Activated T-cell treated with anti-CD3 and anti-CD28 coated beads, Interleukin-2, amount 50 U/mL, for 4 hours (primary cell): ENCODE measurements at regions not wholly inside any gene's neighbourhood (a gene's known extent, or its start where the extent isn't known, plus 50 kb on each side); places are given as distances from the start of the nearest gene placed in this dataset.

Source experiments
- ATAC-seq, 2 donors: fragments of 200-7000 bp; cut with Tn5 transposase; one replicate each; pipeline ENCODE4 v1.10.0; 2021
- DNase-seq: peaks from one replicate; pipeline ENCODE4 v3.0.0-alpha.2; 2020
- H3K27me3 Mint-ChIP-seq: one replicate; pipeline ENCODE4 v1.8.0; 2021; ENCODE audit warnings: low read depth, mixed read lengths
- H3K36me3 Mint-ChIP-seq: one replicate; pipeline ENCODE4 v1.8.0; 2022; ENCODE audit warnings: mixed read lengths; ENCODE audit not compliant: insufficient read depth
- H3K4me1 Mint-ChIP-seq: one replicate; pipeline ENCODE4 v1.8.0; 2021; ENCODE audit warnings: low read depth, mixed read lengths
- H3K4me3 Mint-ChIP-seq: one replicate; pipeline ENCODE4 v1.8.0; 2021; ENCODE audit warnings: mild to moderate bottlenecking, moderate library complexity, mixed read lengths
- H3K9me3 Mint-ChIP-seq: one replicate; pipeline ENCODE4 v1.8.0; 2021; ENCODE audit warnings: mixed read lengths

DNA sequence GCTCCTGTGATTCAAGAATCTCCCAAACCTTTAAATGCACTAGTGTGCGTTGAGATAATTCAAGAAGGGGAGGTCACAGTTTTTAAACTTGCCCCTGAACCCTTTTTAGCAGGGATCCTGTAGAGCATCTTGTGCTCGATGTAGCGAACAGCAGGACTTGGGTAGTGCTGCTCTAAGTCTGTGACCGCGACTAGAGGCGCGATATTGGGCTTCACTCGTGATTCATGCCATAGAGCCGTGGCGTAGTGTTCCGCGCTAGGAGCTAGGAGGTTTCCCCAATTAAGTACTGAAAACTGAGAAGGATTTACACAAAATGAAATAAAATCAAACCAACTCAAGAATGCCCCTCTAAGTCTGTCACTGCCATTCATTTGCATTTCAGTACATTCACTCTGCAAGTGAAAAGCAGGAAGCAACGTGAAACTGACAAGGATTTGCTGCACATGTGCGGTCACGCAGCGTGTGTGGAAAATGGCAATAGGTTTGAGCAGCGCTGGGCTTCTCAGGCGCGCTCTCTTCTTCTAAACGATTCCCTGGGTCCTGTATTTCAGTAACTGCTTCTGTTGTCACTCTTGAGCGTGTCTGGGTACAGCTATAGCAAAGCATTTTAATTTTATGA, 1135.9 kb upstream of the WWC1 start:
- Mint-ChIP-seq H3K9me3 (peaks cover 2% of the 10 kb centered on the region), H3K4me3 (no peak overlapping the region), H3K4me1 (no peaks in the 10 kb centered on the region), H3K36me3 (no peaks in the 10 kb centered on the region), H3K27me3 (no peaks in the 10 kb centered on the region)
- ATAC-seq (no peak), DNase-seq (no peak)

- H3K27me3 Mint-ChIP-seq = no peaks in the 10 kb centered on the region
- H3K9me3 Mint-ChIP-seq = peaks cover 5% of the 10 kb centered on the region
- ATAC-seq = no peak
- DNase-seq = no peak
- no peaks in the 10 kb centered on the region for H3K36me3 Mint-ChIP-seq
- H3K4me3 Mint-ChIP-seq = no peak overlapping the region
- no peaks in the 10 kb centered on the region for H3K4me1 Mint-ChIP-seq
These were observed 1135.0 kb upstream of the WWC1 start for GRCh38 chr5:167156446-167156845.

DNA sequence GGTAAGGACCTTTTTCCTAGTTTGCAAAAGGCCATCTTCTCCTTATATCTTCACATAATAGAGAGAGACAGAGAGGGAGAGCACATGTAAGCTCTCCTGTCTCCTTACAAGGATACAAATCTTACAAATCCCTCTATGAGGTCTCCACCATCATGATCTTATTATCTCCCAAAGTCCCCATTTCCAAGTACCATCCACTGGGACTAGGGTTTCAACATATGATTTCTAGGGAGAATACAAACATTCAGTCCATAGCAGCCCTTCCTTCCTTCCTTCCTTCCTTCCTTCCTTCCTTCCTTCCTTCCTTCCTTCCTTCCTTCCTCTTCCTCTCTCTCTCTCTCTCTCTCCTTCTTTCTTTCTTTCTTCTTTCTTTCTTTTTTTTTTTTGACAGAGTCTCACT, 1132.9 kb upstream of the WWC1 start:
- Mint-ChIP-seq H3K27me3 (no peaks in the 10 kb centered on the region), H3K4me1 (no peaks in the 10 kb centered on the region), H3K36me3 (no peaks in the 10 kb centered on the region), H3K9me3 (peaks cover 5% of the 10 kb centered on the region), H3K4me3 (no peak overlapping the region)
- ATAC-seq = no peak
- no peak for DNase-seq

- ATAC-seq (no peak), DNase-seq (no peak)
- H3K4me1 Mint-ChIP-seq = no peaks in the 10 kb centered on the region
- H3K36me3 Mint-ChIP-seq = no peaks in the 10 kb centered on the region
- H3K9me3 Mint-ChIP-seq = peaks cover 5% of the 10 kb centered on the region
- H3K4me3 Mint-ChIP-seq = no peak overlapping the region
- no peaks in the 10 kb centered on the region for H3K27me3 Mint-ChIP-seq
These were observed 1131.1 kb upstream of the WWC1 start for GRCh38 chr5:167160388-167160787.

GRCh38 chr5:167166696-167167095, 1124.7 kb upstream of the WWC1 start:
- ATAC-seq (no peak), DNase-seq (no peak)
- Mint-ChIP-seq H3K4me3 (no peak overlapping the region), H3K27me3 (no peaks in the 10 kb centered on the region), H3K9me3 (peaks cover 16% of the 10 kb centered on the region), H3K36me3 (no peaks in the 10 kb centered on the region), H3K4me1 (no peaks in the 10 kb centered on the region)

GRCh38 chr5:167167191-167167795, 1124.2 kb upstream of the WWC1 start:
- H3K9me3 Mint-ChIP-seq = peaks cover 20% of the 10 kb centered on the region
- H3K4me1 Mint-ChIP-seq = no peaks in the 10 kb centered on the region
- no peaks in the 10 kb centered on the region for H3K36me3 Mint-ChIP-seq
- no peak overlapping the region for H3K4me3 Mint-ChIP-seq
- no peak for ATAC-seq
- no peak for DNase-seq
- no peaks in the 10 kb centered on the region for H3K27me3 Mint-ChIP-seq

DNA sequence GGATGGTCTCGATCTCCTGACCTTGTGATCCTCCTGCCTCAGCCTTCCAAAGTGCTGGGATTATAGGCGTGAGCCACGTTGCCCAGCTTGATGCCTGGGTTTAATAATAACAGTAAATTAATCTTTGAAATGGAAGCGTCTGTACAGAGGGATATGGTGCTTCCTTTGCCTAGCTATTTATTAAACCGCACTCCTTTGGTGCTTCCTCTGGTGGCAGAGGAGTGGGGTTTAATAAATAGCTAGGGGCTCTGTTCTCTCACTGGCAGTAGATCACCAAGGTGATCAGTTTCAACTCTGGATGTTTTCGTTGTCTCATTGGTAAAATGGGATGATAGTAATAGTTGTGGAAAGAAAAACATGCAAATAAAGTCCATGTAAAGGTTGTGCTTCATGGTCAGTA, 1122.5 kb upstream of the WWC1 start:
- Mint-ChIP-seq H3K36me3 (no peaks in the 10 kb centered on the region), H3K4me1 (no peaks in the 10 kb centered on the region), H3K4me3 (no peak overlapping the region), H3K9me3 (peaks cover 23% of the 10 kb centered on the region), H3K27me3 (no peaks in the 10 kb centered on the region)
- DNase-seq (no peak), ATAC-seq (no peak)

DNA sequence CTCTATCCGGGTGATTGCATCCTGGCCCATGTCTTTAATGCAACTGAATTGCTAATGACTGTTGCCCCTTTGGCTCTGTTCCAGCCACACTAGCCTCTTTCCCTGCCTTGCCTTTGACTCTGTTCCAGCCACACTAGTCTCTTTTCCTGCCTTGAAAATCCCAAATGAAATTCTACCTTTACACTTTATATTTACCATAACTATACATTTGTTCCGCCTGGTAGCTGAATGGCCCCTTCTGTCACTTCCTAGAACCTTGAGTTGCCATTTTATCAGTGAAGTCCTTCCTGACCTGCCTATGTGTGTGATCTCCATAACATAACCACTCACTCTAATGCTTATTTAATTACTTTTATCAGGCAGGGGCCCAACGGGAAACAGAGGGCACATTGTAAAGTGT, 1120.4 kb upstream of the WWC1 start:
- Mint-ChIP-seq H3K27me3 (no peaks in the 10 kb centered on the region), H3K9me3 (peaks cover 34% of the 10 kb centered on the region), H3K36me3 (no peaks in the 10 kb centered on the region), H3K4me3 (no peak overlapping the region), H3K4me1 (no peaks in the 10 kb centered on the region)
- DNase-seq (no peak), ATAC-seq (no peak)

DNA sequence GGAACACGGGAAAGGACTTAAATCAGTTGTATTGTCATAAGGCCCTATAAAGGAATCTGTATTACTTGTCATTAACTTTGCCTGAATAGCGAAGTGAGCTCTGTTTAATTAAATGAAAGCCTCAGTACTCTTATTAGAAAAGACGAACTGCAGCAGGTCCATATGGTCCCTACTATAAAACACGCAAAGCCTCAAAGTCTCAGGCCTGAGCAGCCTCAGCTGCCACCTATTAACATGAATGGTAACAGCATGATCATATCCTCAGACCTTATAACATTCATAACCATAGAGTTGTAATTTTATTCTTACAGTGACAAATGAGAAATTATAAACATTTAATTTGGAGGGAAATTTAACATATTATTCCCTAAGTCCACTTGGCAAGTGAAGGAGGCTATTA, 1113.7 kb upstream of the WWC1 start:
- Mint-ChIP-seq H3K36me3 (no peaks in the 10 kb centered on the region), H3K9me3 (peaks cover 20% of the 10 kb centered on the region), H3K4me1 (no peaks in the 10 kb centered on the region), H3K27me3 (no peaks in the 10 kb centered on the region), H3K4me3 (no peak overlapping the region)
- DNase-seq (no peak), ATAC-seq (no peak)

DNA sequence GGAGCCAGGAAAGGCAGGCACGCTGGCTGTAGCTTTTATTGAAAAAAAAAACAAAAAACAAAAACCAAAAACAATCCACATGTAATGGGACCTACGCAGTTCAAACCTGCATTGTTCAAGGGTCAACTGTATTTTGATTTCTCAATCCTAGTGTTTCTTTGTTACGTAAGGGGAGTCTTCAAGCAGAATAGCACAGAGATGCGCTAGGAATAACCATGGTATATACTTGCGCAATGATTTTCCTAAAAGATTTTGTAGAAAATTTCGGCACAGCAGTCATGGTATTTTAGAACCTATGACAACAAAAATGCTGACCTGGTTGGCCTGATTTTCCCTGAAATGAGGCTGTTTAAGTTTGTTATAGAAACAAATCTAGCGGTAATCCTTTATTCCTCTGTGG, 1110.5 kb upstream of the WWC1 start:
- H3K4me1 Mint-ChIP-seq = no peaks in the 10 kb centered on the region
- no peak for DNase-seq
- H3K27me3 Mint-ChIP-seq = no peaks in the 10 kb centered on the region
- H3K4me3 Mint-ChIP-seq = no peak overlapping the region
- H3K36me3 Mint-ChIP-seq = no peaks in the 10 kb centered on the region
- ATAC-seq = no peak
- peaks cover 15% of the 10 kb centered on the region for H3K9me3 Mint-ChIP-seq

DNA sequence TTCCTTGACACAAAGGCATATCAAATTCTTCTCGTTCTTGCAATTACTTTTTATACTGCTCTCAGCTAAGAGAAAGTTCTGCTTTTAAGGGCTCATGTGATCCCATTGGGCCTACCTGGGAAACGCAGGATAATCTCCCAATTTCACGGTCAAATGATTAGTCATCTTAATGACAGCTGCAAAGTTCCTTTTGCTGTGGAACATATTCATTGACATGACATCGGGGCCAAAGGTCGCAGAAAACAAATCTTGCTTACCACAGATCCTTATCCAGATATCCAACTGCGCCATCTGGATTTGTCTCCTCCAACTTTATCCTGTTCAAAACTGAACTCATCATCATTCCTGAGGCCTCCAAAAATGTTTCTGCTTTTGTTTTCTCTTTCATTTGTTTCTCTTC, 1085.6 kb upstream of the WWC1 start:
- Mint-ChIP-seq H3K9me3 (peaks cover 6% of the 10 kb centered on the region), H3K4me1 (no peaks in the 10 kb centered on the region), H3K36me3 (no peaks in the 10 kb centered on the region), H3K4me3 (no peak overlapping the region), H3K27me3 (no peaks in the 10 kb centered on the region)
- ATAC-seq (no peak), DNase-seq (no peak)

GRCh38 chr5:167207081-167207480, 1084.4 kb upstream of the WWC1 start:
- Mint-ChIP-seq H3K9me3 (peaks cover 6% of the 10 kb centered on the region), H3K4me1 (no peaks in the 10 kb centered on the region), H3K36me3 (no peaks in the 10 kb centered on the region), H3K4me3 (no peak overlapping the region), H3K27me3 (no peaks in the 10 kb centered on the region)
- ATAC-seq (no peak), DNase-seq (no peak)

- DNase-seq = no peak
- peaks cover 6% of the 10 kb centered on the region for H3K9me3 Mint-ChIP-seq
- no peaks in the 10 kb centered on the region for H3K4me1 Mint-ChIP-seq
- no peak overlapping the region for H3K4me3 Mint-ChIP-seq
- ATAC-seq = no peak
- H3K27me3 Mint-ChIP-seq = no peaks in the 10 kb centered on the region
- H3K36me3 Mint-ChIP-seq = no peaks in the 10 kb centered on the region
These were observed 1082.5 kb upstream of the WWC1 start for GRCh38 chr5:167208911-167209310.

- no peaks in the 10 kb centered on the region for H3K4me1 Mint-ChIP-seq
- H3K4me3 Mint-ChIP-seq = no peak overlapping the region
These were observed 1074.2 kb upstream of the WWC1 start for GRCh38 chr5:167217097-167217743.

GRCh38 chr5:167219298-167219697, 1072.1 kb upstream of the WWC1 start:
- Mint-ChIP-seq H3K4me3 (no peak overlapping the region), H3K27me3 (no peaks in the 10 kb centered on the region), H3K9me3 (peaks cover 3% of the 10 kb centered on the region), H3K36me3 (no peaks in the 10 kb centered on the region), H3K4me1 (no peaks in the 10 kb centered on the region)
- DNase-seq = no peak
- no peak for ATAC-seq

More at GRCh38 chr5:167217097-167217743, 1074.2 kb upstream of the WWC1 start:
- Mint-ChIP-seq H3K36me3 (no peaks in the 10 kb centered on the region), H3K27me3 (no peaks in the 10 kb centered on the region), H3K9me3 (no peaks in the 10 kb centered on the region)
- ATAC-seq (no peak), DNase-seq (no peak)
